ENCODE measurements at regions not wholly inside any gene's neighbourhood (a gene's known extent, or its start where the extent isn't known, plus 50 kb on each side); places are given as distances from the start of the nearest gene placed in this dataset.

- Histone ChIP-seq H3K27me3 (replicated peaks; ENCODE audit: insufficient read depth, low read depth, low read length, poor library complexity) (no peaks in the 10 kb centered on the region), H3K4me3 (ENCODE audit: low read depth, low read length, poor library complexity, severe bottlenecking) (no peak overlapping the region), H3K36me3 (ENCODE audit: insufficient read depth, low read length, poor library complexity, severe bottlenecking) (no peaks in the 10 kb centered on the region), H3K4me1 (ENCODE audit: insufficient read depth, low read length, poor library complexity, severe bottlenecking) (no peaks in the 10 kb centered on the region), H3K27ac (ENCODE audit: low read depth, low read length, poor library complexity, severe bottlenecking) (no peak overlapping the region), H3K9me3 (ENCODE audit: low read depth, low read length, poor library complexity, severe bottlenecking) (no peaks in the 10 kb centered on the region)
- ChIA-PET CTCF (no interaction called here), POLR2A (ENCODE audit: low non-redundant PET) (no interaction called here)
- BruUV-seq (replicated peaks), result no TSS peak
- TF ChIP-seq EZH2 (IDR thresholded peaks at IDR 0.05; ENCODE audit: borderline replicate concordance, low read depth, low read length, poor library complexity, severe bottlenecking) (no peak), CTCF (conservative IDR thresholded peaks at IDR 0.05; ENCODE audit: low read depth, low read length) (no peak)
- intact Hi-C loops (cut with micrococcal nuclease; ENCODE audit: unreplicated experiment), result no loop called here
- no peak for DNase-seq (ENCODE audit: low spot score)
These were observed 162.1 kb upstream of the LYSMD4 start for GRCh38 chr15:99895189-99895955.

GRCh38 chr15:99878835-99879234 is 145.6 kb upstream of the LYSMD4 start:
- H3K27ac ChIP-seq (ENCODE audit: low read depth, low read length, poor library complexity, severe bottlenecking), result no peak overlapping the region
- POLR2A ChIA-PET (ENCODE audit: low non-redundant PET), result no interaction called here
- intact Hi-C loops (cut with micrococcal nuclease; ENCODE audit: unreplicated experiment), result no loop called here
- H3K4me1 ChIP-seq (ENCODE audit: insufficient read depth, low read length, poor library complexity, severe bottlenecking), result no peaks in the 10 kb centered on the region
- H3K36me3 ChIP-seq (ENCODE audit: insufficient read depth, low read length, poor library complexity, severe bottlenecking), result no peaks in the 10 kb centered on the region
- no peak for DNase-seq (ENCODE audit: low spot score)
- no peak for TF ChIP-seq EZH2 (IDR thresholded peaks at IDR 0.05; ENCODE audit: borderline replicate concordance, low read depth, low read length, poor library complexity, severe bottlenecking)
- TF ChIP-seq CTCF (conservative IDR thresholded peaks at IDR 0.05; ENCODE audit: low read depth, low read length), result no peak
- no peaks in the 10 kb centered on the region for H3K27me3 ChIP-seq (replicated peaks; ENCODE audit: insufficient read depth, low read depth, low read length, poor library complexity)
- no peak overlapping the region for H3K4me3 ChIP-seq (ENCODE audit: low read depth, low read length, poor library complexity, severe bottlenecking)
- CTCF ChIA-PET, result no interaction called here
- H3K9me3 ChIP-seq (ENCODE audit: low read depth, low read length, poor library complexity, severe bottlenecking), result no peaks in the 10 kb centered on the region
- BruUV-seq (replicated peaks), result no TSS peak

GRCh38 chr15:99873451-99873850 is 140.2 kb upstream of the LYSMD4 start:
- Histone ChIP-seq H3K27me3 (replicated peaks; ENCODE audit: insufficient read depth, low read depth, low read length, poor library complexity) (no peaks in the 10 kb centered on the region), H3K9me3 (ENCODE audit: low read depth, low read length, poor library complexity, severe bottlenecking) (no peaks in the 10 kb centered on the region), H3K27ac (ENCODE audit: low read depth, low read length, poor library complexity, severe bottlenecking) (no peak overlapping the region), H3K36me3 (ENCODE audit: insufficient read depth, low read length, poor library complexity, severe bottlenecking) (no peaks in the 10 kb centered on the region), H3K4me3 (ENCODE audit: low read depth, low read length, poor library complexity, severe bottlenecking) (no peak overlapping the region), H3K4me1 (ENCODE audit: insufficient read depth, low read length, poor library complexity, severe bottlenecking) (no peaks in the 10 kb centered on the region)
- DNase-seq (ENCODE audit: low spot score), result no peak
- POLR2A ChIA-PET (ENCODE audit: low non-redundant PET), result no interaction called here
- no TSS peak for BruUV-seq (replicated peaks)
- intact Hi-C loops (cut with micrococcal nuclease; ENCODE audit: unreplicated experiment), result no loop called here
- TF ChIP-seq EZH2 (IDR thresholded peaks at IDR 0.05; ENCODE audit: borderline replicate concordance, low read depth, low read length, poor library complexity, severe bottlenecking) (no peak), CTCF (conservative IDR thresholded peaks at IDR 0.05; ENCODE audit: low read depth, low read length) (no peak)
- CTCF ChIA-PET, result no interaction called here

All from A673 (cell line).